A673 (cell line): ENCODE measurements at regions not wholly inside any gene's neighbourhood (a gene's known extent, or its start where the extent isn't known, plus 50 kb on each side); places are given as distances from the start of the nearest gene placed in this dataset.

Experiments used
- BruUV-seq: library from RNA; stranded (reverse); fragments of 400-500 nt; replicated peaks from 2 replicates; lab custom pipeline; 2021; lab: Mats Ljungman, UMichigan
- CTCF ChIA-PET: fragments of 300-600 bp; sonication (Branson Sonifier 250); formaldehyde crosslinking; loops from one replicate; lab custom pipeline; 2022; ENCODE audit warnings: antibody characterized with exemption; lab: Charles Lee
- POLR2A ChIA-PET: fragments of 300-600 bp; sonication (Branson Sonifier 250); formaldehyde crosslinking; loops from one replicate; lab custom pipeline; 2022; ENCODE audit warnings: antibody characterized with exemption; ENCODE audit not compliant: low non-redundant PET; lab: Charles Lee
- DNase-seq: peaks from one replicate; pipeline ENCODE4 v3.0.0-alpha.2; 2015; ENCODE audit warnings: low spot score
- H3K27ac ChIP-seq: fragments of 200-600 bp; sonication (generic); 2 replicates; pipeline ENCODE4 v1.5.1; 2016; ENCODE audit warnings: mixed run types, low read depth, mild to moderate bottlenecking, mixed read lengths, antibody characterized with exemption, low read length; ENCODE audit not compliant: poor library complexity, severe bottlenecking
- H3K27me3 ChIP-seq: fragments of 200-600 bp; sonication (generic); replicated peaks from 2 replicates; pipeline ENCODE4 v1.6.1; 2017; ENCODE audit warnings: mixed run types, low read depth, mild to moderate bottlenecking, mixed read lengths, antibody characterized with exemption, low read length; ENCODE audit not compliant: insufficient read depth, poor library complexity
- H3K36me3 ChIP-seq: fragments of 200-600 bp; sonication (generic); 2 replicates; pipeline ENCODE4 v1.6.1; 2016; ENCODE audit warnings: mixed run types, mild to moderate bottlenecking, mixed read lengths, antibody characterized with exemption, low read length; ENCODE audit not compliant: insufficient read depth, poor library complexity, severe bottlenecking
- H3K4me1 ChIP-seq: fragments of 200-600 bp; sonication (generic); 2 replicates; pipeline ENCODE4 v1.6.1; 2017; ENCODE audit warnings: mixed run types, mild to moderate bottlenecking, mixed read lengths, antibody characterized with exemption, low read length; ENCODE audit not compliant: insufficient read depth, poor library complexity, severe bottlenecking
- H3K4me3 ChIP-seq: fragments of 200-600 bp; sonication (generic); 2 replicates; pipeline ENCODE4 v1.5.1; 2016; ENCODE audit warnings: low read depth, mixed run types, mild to moderate bottlenecking, mixed read lengths, low read length; ENCODE audit not compliant: poor library complexity, severe bottlenecking
- H3K9me3 ChIP-seq: fragments of 200-600 bp; sonication (generic); 2 replicates; pipeline ENCODE4 v1.6.1; 2016; ENCODE audit warnings: mixed run types, low read depth, mild to moderate bottlenecking, mixed read lengths, antibody characterized with exemption, low read length; ENCODE audit not compliant: poor library complexity, severe bottlenecking
- CTCF ChIP-seq: fragments of 300-800, 200-600 bp; sonication (generic); conservative IDR thresholded peaks from 2 replicates; pipeline ENCODE4 v1.5.1; 2017; ENCODE audit warnings: low read depth, mild to moderate bottlenecking, antibody characterized with exemption, low read length, moderate library complexity, mixed read lengths
- EZH2 ChIP-seq: fragments of 200-600 bp; sonication (generic); IDR thresholded peaks from 2 replicates; pipeline ENCODE4 v1.6.1; 2017; ENCODE audit warnings: borderline replicate concordance, low read depth, mild to moderate bottlenecking, mixed read lengths, antibody characterized with exemption, low read length; ENCODE audit not compliant: poor library complexity, severe bottlenecking
- intact Hi-C: fragments of 100-400 bp; cut with micrococcal nuclease; formaldehyde crosslinking; loops from one replicate; pipeline ENCODE4 v1.10.0; 2022; ENCODE audit not compliant: unreplicated experiment

- peaks cover 54% of the 10 kb centered on the region for H3K27me3 ChIP-seq
- DNase-seq: no peak
- BruUV-seq: no TSS peak
- no peak overlapping the region for H3K27ac ChIP-seq
- no peaks in the 10 kb centered on the region for H3K4me1 ChIP-seq
- no peaks in the 10 kb centered on the region for H3K9me3 ChIP-seq
- POLR2A ChIA-PET: no interaction called here
- H3K36me3 ChIP-seq: no peaks in the 10 kb centered on the region
- intact Hi-C loops: no loop called here
- CTCF ChIA-PET: no interaction called here
- no peak overlapping the region for H3K4me3 ChIP-seq
- TF ChIP-seq EZH2 (no peak), CTCF (no peak)
These were observed 78.4 kb upstream of the TMEM33 start for GRCh38 chr4:41856797-41857196.

GRCh38 chr4:41853973-41854372 lies 81.3 kb upstream of the TMEM33 start:
- H3K27me3 ChIP-seq: peaks cover 29% of the 10 kb centered on the region
- H3K9me3 ChIP-seq: no peaks in the 10 kb centered on the region
- no peak for DNase-seq
- BruUV-seq: no TSS peak
- ChIA-PET POLR2A (no interaction called here), CTCF (no interaction called here)
- intact Hi-C loops: no loop called here
- no peaks in the 10 kb centered on the region for H3K4me1 ChIP-seq
- H3K36me3 ChIP-seq: no peaks in the 10 kb centered on the region
- H3K4me3 ChIP-seq: no peak overlapping the region
- TF ChIP-seq CTCF (peak; percentile 32; the same call in 1 of the 2 replicates), EZH2 (no peak)
- no peak overlapping the region for H3K27ac ChIP-seq

- no peak for DNase-seq
- H3K27me3 ChIP-seq: peaks cover 12% of the 10 kb centered on the region
- H3K9me3 ChIP-seq: no peaks in the 10 kb centered on the region
- no peaks in the 10 kb centered on the region for H3K36me3 ChIP-seq
- no peak for TF ChIP-seq EZH2
- TF ChIP-seq CTCF: no peak
- ChIA-PET CTCF (no interaction called here), POLR2A (no interaction called here)
- intact Hi-C loops: no loop called here
- no peak overlapping the region for H3K27ac ChIP-seq
- no peaks in the 10 kb centered on the region for H3K4me1 ChIP-seq
- BruUV-seq: no TSS peak
- no peak overlapping the region for H3K4me3 ChIP-seq
These were observed 83.0 kb upstream of the TMEM33 start for GRCh38 chr4:41852229-41852628.
